ENCODE measurements at regions not wholly inside any gene's neighbourhood (a gene's known extent, or its start where the extent isn't known, plus 50 kb on each side); places are given as distances from the start of the nearest gene placed in this dataset.

DNA sequence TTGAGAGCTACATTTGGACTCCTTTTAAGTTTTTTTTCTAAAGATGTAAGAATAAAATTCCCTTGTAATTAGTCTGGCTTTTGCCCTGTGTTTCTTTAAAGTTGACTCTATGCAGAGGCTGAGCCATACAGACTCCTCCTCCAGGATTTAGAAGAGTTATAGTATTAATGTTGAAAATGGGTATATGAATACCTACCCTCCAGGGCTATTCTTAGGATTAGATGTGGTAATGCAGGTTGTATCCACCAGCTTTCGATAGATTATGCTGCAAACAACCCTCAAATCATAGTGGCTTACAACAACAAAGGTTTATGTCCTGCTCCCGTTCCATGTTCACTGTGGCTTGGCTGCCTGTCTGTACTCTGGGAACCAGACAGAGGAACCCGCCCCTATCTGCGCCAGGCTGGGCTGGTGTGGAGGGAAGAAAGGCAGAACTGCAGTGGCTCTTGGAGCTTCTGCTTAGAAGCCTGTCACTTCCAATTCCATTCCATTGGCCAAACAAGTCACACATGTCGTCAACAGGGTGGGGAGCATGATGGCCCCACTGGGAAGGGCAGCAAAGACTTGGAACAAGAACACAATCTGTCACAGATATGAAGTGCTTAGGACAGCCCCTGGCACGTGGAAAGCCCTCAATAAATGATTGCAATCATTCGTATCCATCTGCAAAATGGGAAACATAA, 290.8 kb downstream of the FOXO1 start:
- no peak overlapping the region for H3K4me2 ChIP-seq (ENCODE audit: low read length)
- no peaks in the 10 kb centered on the region for H3K9me3 ChIP-seq (ENCODE audit: insufficient read depth, low read depth, low read length)
- no peak for DNase-seq (ENCODE audit: low read depth)
- FAIRE-seq: no peak
- no peak overlapping the region for H3K27ac Mint-ChIP-seq (ENCODE audit: unreplicated experiment)
- H3K36me3 ChIP-seq (ENCODE audit: insufficient read depth, low read length): no peaks in the 10 kb centered on the region
- no peaks in the 10 kb centered on the region for H3K79me2 ChIP-seq (ENCODE audit: insufficient read depth, low read length)
- H3K4me1 Mint-ChIP-seq (ENCODE audit: low read depth, unreplicated experiment): no peaks in the 10 kb centered on the region
- no peak overlapping the region for H3K4me3 Mint-ChIP-seq (ENCODE audit: unreplicated experiment)
- peaks cover 4% of the 10 kb centered on the region for H3K9me3 Mint-ChIP-seq (ENCODE audit: unreplicated experiment)
- no peaks in the 10 kb centered on the region for H4K20me1 ChIP-seq (ENCODE audit: insufficient read depth, low read length)
- H3K27ac ChIP-seq (ENCODE audit: low read depth, low read length): no peak overlapping the region
- H3K27me3 ChIP-seq (ENCODE audit: insufficient read depth, low read length): no peaks in the 10 kb centered on the region
- H3K9ac ChIP-seq (ENCODE audit: low read length): no peak overlapping the region
- peaks cover 8% of the 10 kb centered on the region for H3K4me1 ChIP-seq (ENCODE audit: insufficient read depth, low read length)
- TF ChIP-seq EZH2 (IDR thresholded peaks at IDR 0.05; ENCODE audit: insufficient read depth, low read length): no peak
- no peak for TF ChIP-seq CTCF (IDR thresholded peaks at IDR 0.05; ENCODE audit: insufficient read depth, low read depth, low read length)
- no peak overlapping the region for H3K4me3 ChIP-seq (ENCODE audit: insufficient read depth, low read depth, low read length)
- H3K27me3 Mint-ChIP-seq (ENCODE audit: low read depth, unreplicated experiment): peaks cover 32% of the 10 kb centered on the region
- no peak overlapping the region for H2AFZ ChIP-seq (ENCODE audit: low read depth, low read length)
- H3K36me3 Mint-ChIP-seq (ENCODE audit: low read depth, unreplicated experiment): no peaks in the 10 kb centered on the region

GRCh38 chr13:40376296-40376849, 290.1 kb downstream of the FOXO1 start:
- Mint-ChIP-seq H3K4me3 (ENCODE audit: unreplicated experiment) (no peak overlapping the region), H3K9me3 (ENCODE audit: unreplicated experiment) (peaks cover 4% of the 10 kb centered on the region), H3K27me3 (ENCODE audit: low read depth, unreplicated experiment) (peaks cover 26% of the 10 kb centered on the region), H3K36me3 (ENCODE audit: low read depth, unreplicated experiment) (no peaks in the 10 kb centered on the region), H3K4me1 (ENCODE audit: low read depth, unreplicated experiment) (no peaks in the 10 kb centered on the region), H3K27ac (ENCODE audit: unreplicated experiment) (no peak overlapping the region)
- Histone ChIP-seq H3K27ac (ENCODE audit: low read depth, low read length) (no peak overlapping the region), H3K4me3 (ENCODE audit: insufficient read depth, low read depth, low read length) (no peak overlapping the region), H3K9me3 (ENCODE audit: insufficient read depth, low read depth, low read length) (no peaks in the 10 kb centered on the region), H3K4me2 (ENCODE audit: low read length) (no peak overlapping the region), H3K27me3 (ENCODE audit: insufficient read depth, low read length) (no peaks in the 10 kb centered on the region), H3K36me3 (ENCODE audit: insufficient read depth, low read length) (no peaks in the 10 kb centered on the region), H4K20me1 (ENCODE audit: insufficient read depth, low read length) (no peaks in the 10 kb centered on the region), H3K9ac (ENCODE audit: low read length) (no peak overlapping the region), H3K79me2 (ENCODE audit: insufficient read depth, low read length) (no peaks in the 10 kb centered on the region), H2AFZ (ENCODE audit: low read depth, low read length) (no peak overlapping the region), H3K4me1 (ENCODE audit: insufficient read depth, low read length) (peaks cover 8% of the 10 kb centered on the region)
- DNase-seq (ENCODE audit: low read depth): no peak
- no peak for TF ChIP-seq EZH2 (IDR thresholded peaks at IDR 0.05; ENCODE audit: insufficient read depth, low read length)
- no peak for TF ChIP-seq CTCF (IDR thresholded peaks at IDR 0.05; ENCODE audit: insufficient read depth, low read depth, low read length)
- no peak for FAIRE-seq

Data from astrocyte (in vitro differentiated cells and primary cell).